ENCODE measurements at regions not wholly inside any gene's neighbourhood (a gene's known extent, or its start where the extent isn't known, plus 50 kb on each side); places are given as distances from the start of the nearest gene placed in this dataset.
"Not testable (repeated sequence)": the region's sequence is repeated elsewhere in the genome, so short reads cannot be mapped to it uniquely, and the experiment has no call there.

DNA sequence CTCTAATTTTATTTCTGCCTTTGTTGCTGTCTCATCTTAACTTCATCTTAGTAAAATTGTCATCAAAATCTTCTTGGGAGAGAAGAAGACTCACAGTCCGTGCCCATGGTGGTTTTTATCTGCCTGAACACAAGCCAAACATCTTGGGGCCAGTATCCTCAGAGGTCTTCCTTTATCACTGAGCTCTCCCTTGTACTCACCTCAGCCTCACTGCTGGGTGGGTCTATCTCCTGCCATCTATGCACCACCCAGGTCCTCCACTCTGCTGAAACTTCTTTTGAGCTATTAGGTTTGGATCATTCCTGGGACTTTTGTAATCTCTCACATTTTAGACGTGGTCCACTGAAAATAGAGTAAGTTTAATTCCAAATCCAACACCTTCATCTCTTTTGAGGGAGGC is 116.3 kb upstream of the EPB41L4A start:
- no peak overlapping the region for H3K27ac ChIP-seq
- TF ChIP-seq, protein P1, sequence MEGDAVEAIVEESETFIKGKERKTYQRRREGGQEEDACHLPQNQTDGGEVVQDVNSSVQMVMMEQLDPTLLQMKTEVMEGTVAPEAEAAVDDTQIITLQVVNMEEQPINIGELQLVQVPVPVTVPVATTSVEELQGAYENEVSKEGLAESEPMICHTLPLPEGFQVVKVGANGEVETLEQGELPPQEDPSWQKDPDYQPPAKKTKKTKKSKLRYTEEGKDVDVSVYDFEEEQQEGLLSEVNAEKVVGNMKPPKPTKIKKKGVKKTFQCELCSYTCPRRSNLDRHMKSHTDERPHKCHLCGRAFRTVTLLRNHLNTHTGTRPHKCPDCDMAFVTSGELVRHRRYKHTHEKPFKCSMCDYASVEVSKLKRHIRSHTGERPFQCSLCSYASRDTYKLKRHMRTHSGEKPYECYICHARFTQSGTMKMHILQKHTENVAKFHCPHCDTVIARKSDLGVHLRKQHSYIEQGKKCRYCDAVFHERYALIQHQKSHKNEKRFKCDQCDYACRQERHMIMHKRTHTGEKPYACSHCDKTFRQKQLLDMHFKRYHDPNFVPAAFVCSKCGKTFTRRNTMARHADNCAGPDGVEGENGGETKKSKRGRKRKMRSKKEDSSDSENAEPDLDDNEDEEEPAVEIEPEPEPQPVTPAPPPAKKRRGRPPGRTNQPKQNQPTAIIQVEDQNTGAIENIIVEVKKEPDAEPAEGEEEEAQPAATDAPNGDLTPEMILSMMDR (conservative IDR thresholded peaks at IDR 0.05), result no peak

DNA sequence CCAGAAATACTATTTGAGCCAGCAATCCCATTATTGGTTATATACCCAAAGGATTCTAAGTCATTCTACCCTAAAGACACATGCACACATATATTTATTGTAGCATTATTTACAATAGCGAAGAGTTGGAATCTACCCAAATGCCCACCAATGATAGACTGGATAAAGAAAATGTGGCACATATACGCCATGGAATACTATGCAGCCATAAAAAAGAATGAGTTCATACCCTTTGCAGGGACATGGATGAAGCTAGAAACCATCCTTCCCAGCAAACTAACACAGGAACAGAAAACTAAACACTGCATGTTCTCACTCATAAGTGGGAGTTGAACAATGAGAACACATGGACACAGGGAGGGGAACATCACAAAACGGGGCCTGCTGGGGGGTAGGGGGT is 125.5 kb upstream of the EPB41L4A start:
- H3K27ac ChIP-seq, result not testable (repeated sequence)

DNA sequence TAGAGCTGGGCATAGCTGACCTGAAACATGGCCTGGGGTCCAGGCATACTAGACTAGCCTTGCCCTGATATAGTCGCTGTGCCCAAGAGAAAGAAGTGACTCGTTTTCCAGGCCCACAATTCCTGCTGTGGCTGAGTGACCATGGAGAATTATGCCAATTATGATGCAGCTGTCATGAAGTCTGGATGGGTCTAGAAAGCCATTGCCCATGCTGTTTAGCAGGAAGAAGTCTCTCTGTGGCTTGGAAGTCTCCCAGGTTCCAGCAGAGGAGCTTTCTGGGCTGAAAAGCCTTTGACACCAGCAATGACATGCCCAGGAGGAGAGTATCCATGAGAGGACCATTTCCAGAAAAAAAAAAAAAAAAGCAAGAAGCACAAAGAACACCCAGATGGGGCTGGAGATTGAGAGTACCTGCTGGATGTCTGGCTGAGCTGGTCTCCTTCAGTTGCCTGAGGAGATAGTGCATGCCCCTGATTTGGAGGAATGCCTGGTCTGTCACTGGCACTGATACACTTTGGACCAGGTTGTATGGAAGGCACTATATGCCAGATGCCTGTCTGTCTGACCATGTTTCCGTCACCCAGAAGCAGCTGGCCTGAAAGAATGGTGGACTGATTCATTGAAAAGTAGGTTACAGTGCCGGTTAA is 128.0 kb upstream of the EPB41L4A start:
- TF ChIP-seq, protein P1 (conservative IDR thresholded peaks at IDR 0.05), result no peak

DNA sequence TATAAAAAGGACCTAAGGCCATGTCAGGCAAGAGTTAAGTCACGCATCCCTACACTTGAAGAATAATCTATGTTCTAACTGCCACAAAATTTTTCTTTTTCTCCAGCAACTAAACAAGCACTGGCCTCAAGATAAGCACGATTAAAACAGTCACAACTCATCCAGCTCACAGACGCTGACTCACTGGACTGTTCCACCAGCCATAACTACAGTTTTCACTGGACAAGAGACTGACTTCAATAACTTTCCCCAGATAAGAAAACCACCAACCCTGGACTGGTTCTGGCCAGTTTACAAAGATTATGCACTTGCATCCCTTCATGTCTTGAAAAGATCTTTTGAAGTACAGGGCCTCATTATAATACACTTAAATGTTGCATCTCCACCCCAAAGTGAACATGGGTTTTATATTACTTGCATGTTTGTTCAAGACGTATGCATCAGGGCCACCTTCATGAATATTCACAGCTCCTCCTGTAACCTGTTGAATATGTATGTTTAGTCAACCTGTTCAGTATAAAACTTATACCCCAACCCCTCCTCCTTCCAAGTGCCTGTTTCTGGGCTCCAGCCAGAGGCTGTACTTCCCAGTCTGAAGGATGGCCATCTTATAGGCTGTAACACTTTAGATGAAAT is 129.3 kb upstream of the EPB41L4A start:
- TF ChIP-seq, protein P1 (conservative IDR thresholded peaks at IDR 0.05), result no peak
- no peak overlapping the region for H3K27ac ChIP-seq

More for the DNA sequence above, 128.0 kb upstream of the EPB41L4A start:
- no peak overlapping the region for H3K27ac ChIP-seq

DNA sequence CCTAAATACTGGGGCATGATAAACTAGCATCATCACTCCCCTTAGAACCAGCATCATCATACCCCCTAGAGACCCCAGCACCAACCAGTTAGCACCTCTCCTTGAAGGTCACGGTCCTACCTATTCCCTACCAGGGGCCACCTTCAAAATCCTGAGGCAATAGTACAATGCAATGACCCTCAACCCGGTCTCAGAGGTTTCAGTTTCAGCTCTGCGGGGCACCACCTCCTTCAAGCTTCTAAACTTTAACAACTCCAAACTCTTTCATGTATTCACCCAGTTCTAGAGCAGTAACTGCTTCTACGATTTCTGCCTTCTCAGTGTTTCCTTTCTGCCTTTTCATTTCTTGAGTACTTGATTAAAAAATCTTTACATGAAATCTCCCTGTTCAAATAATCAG is 130.1 kb upstream of the EPB41L4A start:
- TF ChIP-seq, protein P1 (conservative IDR thresholded peaks at IDR 0.05), result no peak
- H3K27ac ChIP-seq, result no peak overlapping the region

DNA sequence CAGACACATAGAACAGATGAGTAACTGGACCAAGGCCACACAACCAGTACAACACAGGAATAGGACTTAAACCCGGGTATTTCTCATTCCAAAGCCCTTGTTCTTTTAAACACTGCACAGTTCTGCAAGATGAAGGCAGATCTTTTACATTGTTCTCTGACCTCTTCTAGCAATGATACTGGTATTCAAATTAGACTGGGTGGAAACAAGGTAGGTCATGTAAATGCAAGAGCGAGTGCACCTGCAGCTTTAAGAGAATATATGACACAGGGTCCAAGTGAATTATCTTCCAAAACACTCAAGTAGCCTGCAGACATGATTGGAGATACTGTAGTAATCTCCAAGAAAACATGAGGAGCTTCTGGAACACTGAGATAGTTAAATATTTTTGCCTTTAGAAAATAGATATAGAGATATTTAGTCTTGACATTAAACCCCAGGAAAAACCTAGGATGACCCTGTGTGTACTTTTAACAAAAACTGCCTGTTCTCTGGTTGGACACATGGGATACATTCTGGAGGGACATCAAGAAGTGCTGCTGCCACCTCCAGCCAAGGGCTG is 130.6 kb upstream of the EPB41L4A start:
- TF ChIP-seq, protein P1 (conservative IDR thresholded peaks at IDR 0.05), result no peak

DNA sequence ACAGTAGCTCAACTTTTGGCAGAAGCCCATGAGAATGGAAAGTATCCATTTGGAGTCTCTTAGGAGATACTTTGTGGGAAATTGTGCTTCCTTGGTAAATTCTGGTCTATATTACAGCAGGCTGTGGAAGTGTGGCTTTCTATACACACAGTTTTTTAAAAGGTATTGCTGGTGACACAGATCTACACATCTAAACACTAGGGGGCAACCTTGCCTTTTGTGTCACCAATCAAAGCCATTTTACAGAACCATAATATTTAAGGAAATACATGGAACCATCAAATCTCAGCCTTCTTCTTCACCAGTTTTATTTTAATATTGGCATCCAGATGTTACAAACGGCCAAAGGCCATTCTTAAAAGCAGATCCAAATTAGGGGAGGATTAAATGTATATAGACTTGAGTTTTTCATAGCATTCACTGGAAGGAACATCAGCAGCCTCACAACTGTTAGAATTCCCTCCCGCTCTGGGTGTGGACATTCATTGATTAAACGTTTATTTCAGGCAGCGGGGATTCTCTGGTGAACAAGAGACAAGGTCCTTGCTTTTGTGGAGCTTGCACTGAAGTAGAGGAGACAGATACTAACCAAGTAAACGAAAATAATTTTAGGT is 132.4 kb upstream of the EPB41L4A start:
- TF ChIP-seq, protein P1 (conservative IDR thresholded peaks at IDR 0.05), result peak; percentile 88
- no peak overlapping the region for H3K27ac ChIP-seq

More for the DNA sequence above, 130.6 kb upstream of the EPB41L4A start:
- H3K27ac ChIP-seq, result no peak overlapping the region
